Duodenal mucosa (tissue), 2 donors: ENCODE measurements at regions not wholly inside any gene's neighbourhood (a gene's known extent, or its start where the extent isn't known, plus 50 kb on each side); places are given as distances from the start of the nearest gene placed in this dataset.

Source experiments
- H3K27ac ChIP-seq: one replicate; pipeline ENCODE4 v1.7.0; 2013; ENCODE audit warnings: low read depth, low read length
- H3K27me3 ChIP-seq, 2 donors: one replicate each; pipeline ENCODE4 v1.7.0; 2013; ENCODE audit warnings: low read length in 2 of 2, control low read depth in 1 of 2; ENCODE audit not compliant: insufficient read depth in 2 of 2, control insufficient read depth in 1 of 2
- H3K36me3 ChIP-seq, 2 donors: one replicate each; pipeline ENCODE4 v1.7.0; 2013; ENCODE audit warnings: low read length in 2 of 2, control low read depth in 1 of 2; ENCODE audit not compliant: insufficient read depth in 2 of 2, control insufficient read depth in 1 of 2
- H3K4me1 ChIP-seq, 2 donors: one replicate each; pipeline ENCODE4 v1.7.0; 2013; ENCODE audit warnings: low read length in 2 of 2, control low read depth in 1 of 2; ENCODE audit not compliant: insufficient read depth in 2 of 2, control insufficient read depth in 1 of 2
- H3K4me3 ChIP-seq, 2 donors: one replicate each; pipeline ENCODE4 v1.7.0; 2013; ENCODE audit warnings: low read length in 2 of 2, low read depth in 1 of 2
- H3K9ac ChIP-seq, 2 donors: one replicate each; pipeline ENCODE4 v1.7.0; 2013; ENCODE audit warnings: low read length in 2 of 2, low read depth in 1 of 2
- H3K9me3 ChIP-seq, 2 donors: one replicate each; pipeline ENCODE4 v1.7.0; 2013; ENCODE audit warnings: low read length in 2 of 2, control low read depth in 1 of 2; ENCODE audit not compliant: control insufficient read depth in 1 of 2

GRCh38 chr2:236790963-236791362 is 221.3 kb downstream of the ACKR3 start:
- Histone ChIP-seq H3K27me3 (peaks cover 0 to 15% of the 10 kb centered on the region in 2 donors), H3K9ac (no peak overlapping the region), H3K27ac (no peak overlapping the region), H3K9me3 (no peaks in the 10 kb centered on the region), H3K36me3 (no peaks in the 10 kb centered on the region), H3K4me3 (no peak overlapping the region), H3K4me1 (no peaks in the 10 kb centered on the region)

- H3K27ac ChIP-seq, result no peak overlapping the region
- no peaks in the 10 kb centered on the region for H3K36me3 ChIP-seq
- no peak overlapping the region for H3K4me3 ChIP-seq
- peaks cover 0 to 15% of the 10 kb centered on the region in 2 donors for H3K27me3 ChIP-seq
- no peak overlapping the region for H3K9ac ChIP-seq
- H3K9me3 ChIP-seq, result no peaks in the 10 kb centered on the region
- no peaks in the 10 kb centered on the region for H3K4me1 ChIP-seq
These were observed 223.7 kb downstream of the ACKR3 start for GRCh38 chr2:236793023-236794011.

DNA sequence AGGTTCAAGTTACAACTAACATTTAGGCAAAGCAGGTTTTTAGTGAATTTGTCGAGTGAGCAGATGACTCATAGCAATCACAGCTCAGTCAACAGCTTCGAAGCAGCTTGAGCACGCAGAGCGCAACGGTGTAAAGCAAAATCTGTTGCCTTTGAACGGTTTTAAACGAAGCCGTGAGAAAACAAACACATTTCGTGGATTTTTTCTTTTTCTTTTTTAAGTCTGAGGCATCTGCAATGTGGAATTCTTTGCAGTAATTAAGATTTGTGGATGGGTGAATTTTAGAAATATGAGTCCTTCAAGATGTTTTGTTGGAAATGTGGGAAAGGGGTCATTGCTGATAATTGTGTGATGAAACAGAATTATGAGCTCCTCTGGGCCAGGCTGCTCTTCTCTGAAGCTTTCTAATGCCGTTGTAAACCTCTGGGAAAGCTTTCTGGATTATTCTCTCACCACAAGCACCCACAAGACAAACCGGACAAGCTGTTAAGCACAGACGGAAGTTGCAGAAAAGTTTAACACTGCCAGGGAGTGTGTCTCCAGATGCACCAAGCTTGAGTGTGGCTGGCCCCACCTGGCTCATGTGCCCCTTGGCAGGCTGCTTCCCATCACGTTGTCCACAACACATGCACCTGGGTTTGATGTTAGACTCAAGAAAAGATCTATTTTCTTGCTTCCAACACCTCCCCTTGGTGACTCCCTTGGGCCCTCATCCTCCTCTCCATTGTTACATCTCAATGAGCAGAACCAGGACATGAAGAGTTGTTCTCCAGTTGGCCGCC is 224.7 kb downstream of the ACKR3 start:
- Histone ChIP-seq H3K4me1 (no peaks in the 10 kb centered on the region), H3K9me3 (no peaks in the 10 kb centered on the region), H3K36me3 (no peaks in the 10 kb centered on the region), H3K27ac (no peak overlapping the region), H3K27me3 (peaks cover 0 to 14% of the 10 kb centered on the region in 2 donors), H3K9ac (no peak overlapping the region), H3K4me3 (no peak overlapping the region)

- H3K4me3 ChIP-seq, result no peak overlapping the region
- no peak overlapping the region for H3K27ac ChIP-seq
- H3K4me1 ChIP-seq, result no peaks in the 10 kb centered on the region
- H3K9ac ChIP-seq, result no peak overlapping the region
- H3K36me3 ChIP-seq, result no peaks in the 10 kb centered on the region
- no peaks in the 10 kb centered on the region for H3K9me3 ChIP-seq
- H3K27me3 ChIP-seq, result peaks cover 0 to 6% of the 10 kb centered on the region in 2 donors
These were observed 225.7 kb downstream of the ACKR3 start for GRCh38 chr2:236795169-236795860.

DNA sequence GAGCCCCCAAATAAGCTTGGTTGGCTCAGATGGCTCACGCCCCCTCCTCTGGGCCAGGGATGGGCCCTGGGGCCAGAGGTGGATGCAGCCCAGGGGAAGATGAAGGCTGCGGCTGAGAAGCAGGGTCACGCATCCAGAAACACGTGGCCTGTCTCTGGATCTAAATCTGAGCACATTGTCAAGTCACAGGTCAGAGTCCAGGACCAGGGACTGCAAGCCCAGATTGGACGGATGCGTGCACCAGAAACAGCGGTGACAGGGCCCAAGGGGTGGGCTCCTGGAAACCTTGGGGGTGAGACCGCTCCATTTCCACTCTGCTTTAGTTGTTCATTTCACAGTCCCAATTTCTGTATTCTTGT is 226.2 kb downstream of the ACKR3 start:
- H3K9me3 ChIP-seq, result no peaks in the 10 kb centered on the region
- no peak overlapping the region for H3K9ac ChIP-seq
- H3K36me3 ChIP-seq, result no peaks in the 10 kb centered on the region
- H3K27me3 ChIP-seq, result peaks cover 0 to under 1% of the 10 kb centered on the region in 2 donors
- no peak overlapping the region for H3K27ac ChIP-seq
- H3K4me3 ChIP-seq, result no peak overlapping the region
- H3K4me1 ChIP-seq, result no peaks in the 10 kb centered on the region

GRCh38 chr2:236796236-236796635 is 226.6 kb downstream of the ACKR3 start:
- H3K9ac ChIP-seq, result no peak overlapping the region

DNA sequence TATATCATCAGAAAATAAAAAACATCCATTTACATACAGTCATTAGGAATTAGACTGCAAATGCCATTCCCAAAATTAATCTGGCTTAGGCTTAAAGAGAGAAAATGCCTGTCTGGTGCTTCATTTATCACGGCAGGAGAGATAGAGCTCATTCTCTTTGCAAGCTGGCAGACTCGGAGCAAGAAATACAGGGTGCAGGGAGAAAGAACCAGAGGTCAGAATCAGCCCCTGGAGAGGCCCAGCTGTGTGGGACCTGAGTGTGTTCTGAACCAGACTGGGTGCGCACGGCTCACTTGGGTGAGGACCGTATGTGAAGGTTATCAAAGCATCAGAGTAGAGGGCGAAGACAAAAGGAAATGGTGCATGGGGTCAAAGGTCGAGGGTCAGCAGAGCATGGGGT is 227.8 kb downstream of the ACKR3 start:
- H3K4me1 ChIP-seq, result no peaks in the 10 kb centered on the region
- no peaks in the 10 kb centered on the region for H3K27me3 ChIP-seq
- no peak overlapping the region for H3K9ac ChIP-seq
- H3K9me3 ChIP-seq, result no peaks in the 10 kb centered on the region
- H3K4me3 ChIP-seq, result no peak overlapping the region
- H3K27ac ChIP-seq, result no peak overlapping the region
- H3K36me3 ChIP-seq, result no peaks in the 10 kb centered on the region

More at GRCh38 chr2:236796236-236796635, 226.6 kb downstream of the ACKR3 start:
- H3K4me1 ChIP-seq, result no peaks in the 10 kb centered on the region
- no peaks in the 10 kb centered on the region for H3K36me3 ChIP-seq
- H3K27ac ChIP-seq, result no peak overlapping the region
- H3K27me3 ChIP-seq, result no peaks in the 10 kb centered on the region
- no peak overlapping the region for H3K4me3 ChIP-seq
- no peaks in the 10 kb centered on the region for H3K9me3 ChIP-seq

- Histone ChIP-seq H3K27ac (no peak overlapping the region), H3K4me1 (no peaks in the 10 kb centered on the region), H3K36me3 (no peaks in the 10 kb centered on the region), H3K4me3 (no peak overlapping the region), H3K27me3 (no peaks in the 10 kb centered on the region), H3K9me3 (no peaks in the 10 kb centered on the region), H3K9ac (no peak overlapping the region)
These were observed 228.9 kb downstream of the ACKR3 start for GRCh38 chr2:236798491-236798890.

- no peaks in the 10 kb centered on the region for H3K4me1 ChIP-seq
- no peaks in the 10 kb centered on the region for H3K36me3 ChIP-seq
- no peak overlapping the region for H3K9ac ChIP-seq
- H3K27ac ChIP-seq, result no peak overlapping the region
- no peaks in the 10 kb centered on the region for H3K9me3 ChIP-seq
- no peaks in the 10 kb centered on the region for H3K27me3 ChIP-seq
- H3K4me3 ChIP-seq, result no peak overlapping the region
These were observed 229.9 kb downstream of the ACKR3 start for GRCh38 chr2:236799391-236800026.
